ENCODE measurements at regions not wholly inside any gene's neighbourhood (a gene's known extent, or its start where the extent isn't known, plus 50 kb on each side); places are given as distances from the start of the nearest gene placed in this dataset.

GRCh38 chr7:13009517-13009916 lies 322.1 kb downstream of the ARL4A start (continued):
- TF ChIP-seq TCF4 (CRISPR knock-in tag; IDR thresholded peaks at IDR 0.05; ENCODE audit: borderline replicate concordance) = no peak
- no peak for TF ChIP-seq CSDC2 (CRISPR knock-in tag; IDR thresholded peaks at IDR 0.05)

GRCh38 chr7:13014011-13014410 lies 326.6 kb downstream of the ARL4A start:
- no peak for ATAC-seq
- TF ChIP-seq RARB (CRISPR knock-in tag; IDR thresholded peaks at IDR 0.05) = no peak
- no peak for TF ChIP-seq OSR1 (CRISPR knock-in tag; IDR thresholded peaks at IDR 0.05)
- no peak for TF ChIP-seq ZFP3 (CRISPR knock-in tag; IDR thresholded peaks at IDR 0.05)
- TF ChIP-seq ZNF565 (CRISPR knock-in tag; conservative IDR thresholded peaks at IDR 0.05; ENCODE audit: low read depth) = no peak
- no peak for TF ChIP-seq CSDC2 (CRISPR knock-in tag; IDR thresholded peaks at IDR 0.05)
- no peak for TF ChIP-seq POU6F1 (CRISPR knock-in tag; IDR thresholded peaks at IDR 0.05; ENCODE audit: borderline replicate concordance, low read depth)
- TF ChIP-seq ZFP30 (CRISPR knock-in tag; IDR thresholded peaks at IDR 0.05) = no peak
- TF ChIP-seq ISL1 (CRISPR knock-in tag; IDR thresholded peaks at IDR 0.05) = no peak
- no peak for TF ChIP-seq CSRNP3 (CRISPR knock-in tag; IDR thresholded peaks at IDR 0.05)
- no peak for TF ChIP-seq ARNTL (CRISPR knock-in tag; IDR thresholded peaks at IDR 0.05; ENCODE audit: borderline replicate concordance, low read depth)

DNA sequence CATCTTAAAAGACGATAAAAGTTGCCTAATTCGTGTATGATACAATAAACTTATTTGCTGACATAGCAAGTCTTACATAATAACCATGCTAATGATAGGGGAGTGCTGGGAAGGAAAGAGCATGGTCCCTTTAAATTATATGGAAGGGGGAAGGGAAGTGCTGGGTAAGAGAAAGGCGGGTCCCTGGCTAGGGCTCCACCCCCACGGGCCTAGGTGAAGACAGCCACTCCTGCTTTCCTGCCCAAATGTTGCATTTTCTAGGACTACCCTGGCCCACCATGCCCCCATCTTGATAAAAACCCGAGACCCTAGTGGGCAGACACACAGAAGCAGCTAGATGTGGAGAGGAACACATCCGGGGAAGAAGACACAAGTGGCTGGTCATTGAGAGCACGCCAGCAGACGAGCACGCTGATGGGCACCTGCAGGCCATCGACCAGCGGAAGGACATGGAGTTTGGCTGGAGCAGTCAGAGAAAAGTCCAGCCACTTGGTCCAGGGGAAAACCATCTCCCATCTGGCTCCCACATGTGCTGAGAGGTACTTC lies 328.7 kb downstream of the ARL4A start:
- TF ChIP-seq CSRNP3 (CRISPR knock-in tag; IDR thresholded peaks at IDR 0.05) (no peak), ZC3H10 (CRISPR knock-in tag; IDR thresholded peaks at IDR 0.05) (no peak), ZNF565 (CRISPR knock-in tag; conservative IDR thresholded peaks at IDR 0.05; ENCODE audit: low read depth) (no peak), ISL1 (CRISPR knock-in tag; IDR thresholded peaks at IDR 0.05) (no peak), BACH2 (CRISPR knock-in tag; IDR thresholded peaks at IDR 0.05; ENCODE audit: borderline replicate concordance) (no peak), ESRRG (CRISPR knock-in tag; IDR thresholded peaks at IDR 0.05) (no peak), TOX (CRISPR knock-in tag; IDR thresholded peaks at IDR 0.05; ENCODE audit: borderline replicate concordance) (no peak), ZNF8 (CRISPR knock-in tag; IDR thresholded peaks at IDR 0.05) (no peak), SNAI2 (CRISPR knock-in tag; IDR thresholded peaks at IDR 0.05) (no peak), GLIS3 (CRISPR knock-in tag; IDR thresholded peaks at IDR 0.05) (no peak)
- TF ChIP-seq, protein P1, sequence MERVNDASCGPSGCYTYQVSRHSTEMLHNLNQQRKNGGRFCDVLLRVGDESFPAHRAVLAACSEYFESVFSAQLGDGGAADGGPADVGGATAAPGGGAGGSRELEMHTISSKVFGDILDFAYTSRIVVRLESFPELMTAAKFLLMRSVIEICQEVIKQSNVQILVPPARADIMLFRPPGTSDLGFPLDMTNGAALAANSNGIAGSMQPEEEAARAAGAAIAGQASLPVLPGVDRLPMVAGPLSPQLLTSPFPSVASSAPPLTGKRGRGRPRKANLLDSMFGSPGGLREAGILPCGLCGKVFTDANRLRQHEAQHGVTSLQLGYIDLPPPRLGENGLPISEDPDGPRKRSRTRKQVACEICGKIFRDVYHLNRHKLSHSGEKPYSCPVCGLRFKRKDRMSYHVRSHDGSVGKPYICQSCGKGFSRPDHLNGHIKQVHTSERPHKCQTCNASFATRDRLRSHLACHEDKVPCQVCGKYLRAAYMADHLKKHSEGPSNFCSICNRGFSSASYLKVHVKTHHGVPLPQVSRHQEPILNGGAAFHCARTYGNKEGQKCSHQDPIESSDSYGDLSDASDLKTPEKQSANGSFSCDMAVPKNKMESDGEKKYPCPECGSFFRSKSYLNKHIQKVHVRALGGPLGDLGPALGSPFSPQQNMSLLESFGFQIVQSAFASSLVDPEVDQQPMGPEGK (CRISPR knock-in tag; IDR thresholded peaks at IDR 0.05; ENCODE audit: borderline replicate concordance) = no peak
- TF ChIP-seq, protein P2, sequence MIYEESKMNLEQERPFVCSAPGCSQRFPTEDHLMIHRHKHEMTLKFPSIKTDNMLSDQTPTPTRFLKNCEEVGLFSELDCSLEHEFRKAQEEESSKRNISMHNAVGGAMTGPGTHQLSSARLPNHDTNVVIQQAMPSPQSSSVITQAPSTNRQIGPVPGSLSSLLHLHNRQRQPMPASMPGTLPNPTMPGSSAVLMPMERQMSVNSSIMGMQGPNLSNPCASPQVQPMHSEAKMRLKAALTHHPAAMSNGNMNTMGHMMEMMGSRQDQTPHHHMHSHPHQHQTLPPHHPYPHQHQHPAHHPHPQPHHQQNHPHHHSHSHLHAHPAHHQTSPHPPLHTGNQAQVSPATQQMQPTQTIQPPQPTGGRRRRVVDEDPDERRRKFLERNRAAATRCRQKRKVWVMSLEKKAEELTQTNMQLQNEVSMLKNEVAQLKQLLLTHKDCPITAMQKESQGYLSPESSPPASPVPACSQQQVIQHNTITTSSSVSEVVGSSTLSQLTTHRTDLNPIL (CRISPR knock-in tag; IDR thresholded peaks at IDR 0.05; ENCODE audit: low read depth) = no peak

DNA sequence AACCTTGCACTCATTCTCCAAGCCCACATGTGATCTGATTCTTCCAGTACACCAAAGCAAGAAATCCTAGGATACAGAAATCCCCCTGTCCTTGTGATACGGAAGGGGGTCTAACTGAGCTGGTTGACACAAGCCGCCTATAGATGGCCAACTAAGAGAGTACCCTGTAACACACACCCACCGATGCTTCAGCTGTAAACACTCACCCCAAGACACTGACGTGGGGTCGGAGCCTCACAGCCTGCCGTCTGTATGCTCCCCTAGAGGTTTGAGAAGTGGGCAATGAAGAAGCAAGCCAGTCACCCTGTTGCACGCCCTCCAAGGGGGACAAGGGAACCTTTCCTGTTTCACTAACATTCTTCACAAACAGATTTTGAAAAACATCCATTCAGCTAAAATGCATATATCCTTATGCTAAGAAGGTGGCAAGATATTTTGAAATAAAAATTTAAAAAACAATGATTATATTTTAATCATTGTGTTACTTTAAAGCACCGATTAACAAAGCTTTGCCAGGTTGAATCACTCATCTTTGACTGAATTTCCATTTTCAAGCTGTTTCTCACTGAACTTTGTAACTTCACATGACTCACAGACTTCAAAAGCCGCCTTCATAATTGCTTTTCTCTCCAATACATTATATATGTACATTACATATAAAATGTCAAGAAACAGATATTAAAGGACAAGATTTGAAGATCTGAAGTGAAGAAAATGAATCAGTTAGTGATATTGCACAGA lies 329.3 kb downstream of the ARL4A start:
- no peak for ATAC-seq

More for the DNA sequence above, 328.7 kb downstream of the ARL4A start:
- ATAC-seq = no peak

More for the DNA sequence above, 329.3 kb downstream of the ARL4A start:
- TF ChIP-seq, protein P3, sequence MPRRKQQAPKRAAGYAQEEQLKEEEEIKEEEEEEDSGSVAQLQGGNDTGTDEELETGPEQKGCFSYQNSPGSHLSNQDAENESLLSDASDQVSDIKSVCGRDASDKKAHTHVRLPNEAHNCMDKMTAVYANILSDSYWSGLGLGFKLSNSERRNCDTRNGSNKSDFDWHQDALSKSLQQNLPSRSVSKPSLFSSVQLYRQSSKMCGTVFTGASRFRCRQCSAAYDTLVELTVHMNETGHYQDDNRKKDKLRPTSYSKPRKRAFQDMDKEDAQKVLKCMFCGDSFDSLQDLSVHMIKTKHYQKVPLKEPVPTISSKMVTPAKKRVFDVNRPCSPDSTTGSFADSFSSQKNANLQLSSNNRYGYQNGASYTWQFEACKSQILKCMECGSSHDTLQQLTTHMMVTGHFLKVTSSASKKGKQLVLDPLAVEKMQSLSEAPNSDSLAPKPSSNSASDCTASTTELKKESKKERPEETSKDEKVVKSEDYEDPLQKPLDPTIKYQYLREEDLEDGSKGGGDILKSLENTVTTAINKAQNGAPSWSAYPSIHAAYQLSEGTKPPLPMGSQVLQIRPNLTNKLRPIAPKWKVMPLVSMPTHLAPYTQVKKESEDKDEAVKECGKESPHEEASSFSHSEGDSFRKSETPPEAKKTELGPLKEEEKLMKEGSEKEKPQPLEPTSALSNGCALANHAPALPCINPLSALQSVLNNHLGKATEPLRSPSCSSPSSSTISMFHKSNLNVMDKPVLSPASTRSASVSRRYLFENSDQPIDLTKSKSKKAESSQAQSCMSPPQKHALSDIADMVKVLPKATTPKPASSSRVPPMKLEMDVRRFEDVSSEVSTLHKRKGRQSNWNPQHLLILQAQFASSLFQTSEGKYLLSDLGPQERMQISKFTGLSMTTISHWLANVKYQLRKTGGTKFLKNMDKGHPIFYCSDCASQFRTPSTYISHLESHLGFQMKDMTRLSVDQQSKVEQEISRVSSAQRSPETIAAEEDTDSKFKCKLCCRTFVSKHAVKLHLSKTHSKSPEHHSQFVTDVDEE (CRISPR knock-in tag; IDR thresholded peaks at IDR 0.05) = no peak
- TF ChIP-seq ARNTL (CRISPR knock-in tag; IDR thresholded peaks at IDR 0.05; ENCODE audit: borderline replicate concordance, low read depth) (no peak), ZFP30 (CRISPR knock-in tag; IDR thresholded peaks at IDR 0.05) (no peak), ZC3H10 (CRISPR knock-in tag; IDR thresholded peaks at IDR 0.05) (no peak), ESRRG (CRISPR knock-in tag; IDR thresholded peaks at IDR 0.05) (no peak)

All from SK-N-SH treated with all-trans-retinoic acid at 6 μM for 48 hours (cell line).